Endothelial cell of umbilical vein (primary cell): ENCODE measurements at regions not wholly inside any gene's neighbourhood (a gene's known extent, or its start where the extent isn't known, plus 50 kb on each side); places are given as distances from the start of the nearest gene placed in this dataset.

Experiments used
- BruUV-seq: library from RNA; stranded (reverse); fragments of 400-500 nt; replicated peaks from 2 replicates; lab custom pipeline; 2021; lab: Mats Ljungman, UMichigan
- CTCF ChIA-PET: fragments of 300-600, 350-600 bp; sonication (Branson Sonifier 250); formaldehyde crosslinking; loops from one replicate; lab custom pipeline; 2021; ENCODE audit warnings: antibody characterized with exemption, inconsistent platforms; lab: Charles Lee
- POLR2A ChIA-PET: fragments of 300-600, 350-600 bp; sonication (Branson Sonifier 250); formaldehyde crosslinking; loops from one replicate; lab custom pipeline; 2021; ENCODE audit warnings: antibody characterized with exemption, inconsistent platforms; lab: Charles Lee
- DNase-seq: peaks from one replicate; pipeline ENCODE4 v3.0.0-alpha.2; 2011; ENCODE audit warnings: low read depth, low spot score
- FAIRE-seq: peaks from 2 replicates; lab custom pipeline; 2011; peaks lifted over from hg19 to GRCh38; lab: Jason Lieb, UNC
- H2AFZ ChIP-seq: 2 replicates; pipeline ENCODE4 v1.6.0; 2012; ENCODE audit warnings: low read depth, low read length, control low read depth, inconsistent platforms
- H3K27ac ChIP-seq: 2 replicates; pipeline ENCODE4 v1.5.1; 2011; ENCODE audit warnings: low read depth, mild to moderate bottlenecking, control low read depth, low read length, moderate library complexity; ENCODE audit not compliant: insufficient read depth
- H3K27me3 ChIP-seq, 2 experiments: 2 replicates each; pipeline versions ENCODE4 v1.6.0 to v1.6.1; 2011; ENCODE audit warnings: low read length in 2 of 2, mixed read lengths in 1 of 2; ENCODE audit not compliant: control insufficient read depth in 2 of 2, insufficient read depth in 2 of 2
- H3K36me3 ChIP-seq, 2 experiments: 2 replicates in 1 of 2; 3 replicates in 1 of 2; pipeline ENCODE4 v1.5.1; 2011; ENCODE audit warnings: low read length in 2 of 2, mild to moderate bottlenecking in 1 of 2, moderate library complexity in 1 of 2; ENCODE audit not compliant: control insufficient read depth in 2 of 2, insufficient read depth in 2 of 2; ENCODE audit errors: extremely low read depth in 1 of 2
- H3K4me1 ChIP-seq: 3 replicates; pipeline ENCODE4 v1.5.1; 2011; ENCODE audit warnings: mild to moderate bottlenecking, low read length; ENCODE audit not compliant: control insufficient read depth, insufficient read depth; ENCODE audit errors: extremely low read depth
- H3K4me2 ChIP-seq: 2 replicates; pipeline ENCODE4 v1.6.1; 2011; ENCODE audit warnings: low read length, control low read depth, mixed read lengths; ENCODE audit not compliant: insufficient read depth
- H3K4me3 ChIP-seq, 3 experiments: fragments of 200-600 bp in 1 of 3; sonication (generic), shearing (Covaris generic) in 1 of 3; replicated peaks in 1 of 3; 2 replicates each; pipeline ENCODE4 v1.5.1; 2011 to 2016; ENCODE audit warnings: control low read depth in 3 of 3, low read length in 3 of 3, mild to moderate bottlenecking in 2 of 3, inconsistent platforms in 1 of 3, low read depth in 1 of 3, moderate library complexity in 1 of 3; ENCODE audit not compliant: insufficient read depth in 1 of 3
- H3K79me2 ChIP-seq: 2 replicates; pipeline ENCODE4 v1.6.0; 2012; ENCODE audit warnings: low read length, inconsistent platforms; ENCODE audit not compliant: control insufficient read depth, insufficient read depth
- H3K9ac ChIP-seq: replicated peaks from 2 replicates; pipeline ENCODE3; 2011; ENCODE audit warnings: low read length, control low read depth; ENCODE audit not compliant: insufficient read depth; ENCODE audit errors: extremely low read depth
- H3K9me1 ChIP-seq: replicated peaks from 3 replicates; pipeline ENCODE4 v1.6.0; 2011; ENCODE audit warnings: mild to moderate bottlenecking, low read length; ENCODE audit not compliant: control insufficient read depth, insufficient read depth; ENCODE audit errors: extremely low read depth
- H3K9me3 ChIP-seq: replicated peaks from 2 replicates; pipeline ENCODE4 v1.5.1; 2012; ENCODE audit warnings: low read length, inconsistent platforms; ENCODE audit not compliant: control insufficient read depth, insufficient read depth
- H4K20me1 ChIP-seq: replicated peaks from 2 replicates; pipeline ENCODE3; 2011; ENCODE audit warnings: mild to moderate bottlenecking, low read length; ENCODE audit not compliant: control insufficient read depth, insufficient read depth; ENCODE audit errors: extremely low read depth
- CTCF ChIP-seq, 2 donors: IDR thresholded peaks; 1 replicate in 1 of 2; 2 replicates in 1 of 2; pipeline ENCODE4 v1.5.1; 2011; ENCODE audit warnings: low read length in 2 of 2, mild to moderate bottlenecking in 2 of 2, moderate library complexity in 2 of 2, control low read depth in 1 of 2, inconsistent platforms in 1 of 2, low read depth in 1 of 2; ENCODE audit not compliant: insufficient read depth in 1 of 2; ENCODE audit errors: extremely low read depth in 1 of 2
- EZH2 ChIP-seq: IDR thresholded peaks from 2 replicates; pipeline ENCODE4 v1.6.1; 2012; ENCODE audit warnings: borderline replicate concordance, low read depth, mild to moderate bottlenecking, moderate library complexity, low read length, inconsistent platforms; ENCODE audit not compliant: severe bottlenecking
- FOS ChIP-seq: IDR thresholded peaks from 2 replicates; pipeline ENCODE4 v1.6.1; 2011; ENCODE audit warnings: mild to moderate bottlenecking, low read length, moderate library complexity, borderline replicate concordance; ENCODE audit not compliant: insufficient read depth
- GATA2 ChIP-seq: IDR thresholded peaks from 2 replicates; pipeline ENCODE4 v1.7.0; 2011; ENCODE audit warnings: low read depth, mild to moderate bottlenecking, moderate library complexity, mixed read lengths, low read length; ENCODE audit not compliant: insufficient read length, insufficient read depth
- JUN ChIP-seq: IDR thresholded peaks from 2 replicates; pipeline ENCODE4 v1.6.1; 2011; ENCODE audit warnings: borderline replicate concordance, low read depth; ENCODE audit not compliant: insufficient read length, insufficient read depth
- MAX ChIP-seq: IDR thresholded peaks from 2 replicates; pipeline ENCODE4 v1.6.1; 2011; ENCODE audit not compliant: insufficient read depth, insufficient read length
- MYC ChIP-seq: IDR thresholded peaks from one replicate; pipeline ENCODE4 v1.6.1; 2011; ENCODE audit warnings: mild to moderate bottlenecking, low read depth, low read length
- POLR2A ChIP-seq: IDR thresholded peaks from 2 replicates; pipeline ENCODE4 v1.6.1; 2012; ENCODE audit warnings: low read depth, mild to moderate bottlenecking, control low read depth, low read length
- POLR2AphosphoS5 ChIP-seq: IDR thresholded peaks from 2 replicates; pipeline ENCODE4 v1.6.1; 2012; ENCODE audit warnings: low read depth, mild to moderate bottlenecking, control low read depth, low read length, moderate library complexity; ENCODE audit not compliant: insufficient read depth
- dilution Hi-C: fragments of 300-500 bp; cut with MboI; formaldehyde crosslinking; loops from one replicate; pipeline ENCODE4 v1.15.0; 2019; ENCODE audit warnings: low sequenced_read_pairs; ENCODE audit not compliant: extremely low pct_ligation_motif_present
- intact Hi-C: fragments of 100-400 bp; cut with micrococcal nuclease; formaldehyde crosslinking; loops from one replicate; pipeline ENCODE4 v1.10.0; 2022

- dilution Hi-C loops = no loop called here
- POLR2A ChIA-PET = no interaction called here
- no peaks in the 10 kb centered on the region for H4K20me1 ChIP-seq
- intact Hi-C loops = no loop called here
- H2AFZ ChIP-seq = no peak overlapping the region
- no peaks in the 10 kb centered on the region for H3K9me3 ChIP-seq
- H3K27me3 ChIP-seq = no peaks in the 10 kb centered on the region
- no peak overlapping the region for H3K9ac ChIP-seq
- no peaks in the 10 kb centered on the region for H3K36me3 ChIP-seq
- TF ChIP-seq MAX (no peak), GATA2 (no peak), CTCF (IDR thresholded peaks at IDR 0.05; ENCODE audit: extremely low read depth in 1 of 2, insufficient read depth in 1 of 2, low read depth in 1 of 2, low read length in 2 of 2) (no peak), FOS (no peak), MYC (no peak), JUN (no peak), EZH2 (no peak), POLR2A (no peak), POLR2AphosphoS5 (no peak)
- no peak overlapping the region for H3K27ac ChIP-seq
- no peak for DNase-seq
- no TSS peak for BruUV-seq
- H3K4me3 ChIP-seq = no peak overlapping the region
- no peak overlapping the region for H3K4me2 ChIP-seq
- no peaks in the 10 kb centered on the region for H3K79me2 ChIP-seq
- no peak for FAIRE-seq
- H3K4me1 ChIP-seq = peaks cover 10% of the 10 kb centered on the region
- CTCF ChIA-PET = interaction anchor here (2.0 kb wide), 1 partner anchor 11 kb away, joined by 5 read pairs; no protein-coding TSS in a partner anchor
- H3K9me1 ChIP-seq = no peaks in the 10 kb centered on the region
Observed at GRCh38 chr15:95761501-95762165, 568.9 kb upstream of the NR2F2 start.
